Liver (tissue), 8 donors: ENCODE measurements at regions not wholly inside any gene's neighbourhood (a gene's known extent, or its start where the extent isn't known, plus 50 kb on each side); places are given as distances from the start of the nearest gene placed in this dataset.

ENCODE experiments used
- DNase-seq: peaks from one replicate; pipeline ENCODE4 v3.0.0-alpha.2; 2017; ENCODE audit warnings: low spot score
- H3K27ac ChIP-seq, 2 donors: one replicate each; pipeline ENCODE4 v1.7.0; 2013; ENCODE audit warnings: inconsistent platforms in 2 of 2, low read length in 2 of 2, control low read depth in 1 of 2, low read depth in 1 of 2, mild to moderate bottlenecking in 1 of 2
- H3K27me3 ChIP-seq, 4 donors: one replicate each; pipeline versions ENCODE4 v1.6.1 to v1.7.0; 2013; ENCODE audit warnings: low read length in 3 of 4, inconsistent platforms in 1 of 4, mild to moderate bottlenecking in 1 of 4, moderate library complexity in 1 of 4; ENCODE audit not compliant: control insufficient read depth in 4 of 4, insufficient read depth in 4 of 4
- H3K36me3 ChIP-seq, 4 donors: one replicate each; pipeline versions ENCODE4 v1.6.1 to v1.7.0; 2013; ENCODE audit warnings: low read length in 3 of 4, mild to moderate bottlenecking in 3 of 4, low read depth in 1 of 4, moderate library complexity in 1 of 4; ENCODE audit not compliant: control insufficient read depth in 4 of 4, insufficient read depth in 3 of 4
- H3K4me1 ChIP-seq, 4 donors: one replicate each; pipeline versions ENCODE4 v1.6.1 to v1.7.0; 2013; ENCODE audit warnings: low read length in 3 of 4, mild to moderate bottlenecking in 3 of 4, moderate library complexity in 1 of 4; ENCODE audit not compliant: control insufficient read depth in 4 of 4, insufficient read depth in 4 of 4
- H3K4me3 ChIP-seq, 3 donors: one replicate each; pipeline versions ENCODE4 v1.6.1 to v1.7.0; 2013; ENCODE audit warnings: low read length in 3 of 3, control low read depth in 1 of 3, low read depth in 1 of 3, mild to moderate bottlenecking in 1 of 3
- H3K9ac ChIP-seq, 2 donors: one replicate each; pipeline ENCODE4 v1.7.0; 2013; ENCODE audit warnings: low read length in 2 of 2, mild to moderate bottlenecking in 2 of 2, moderate library complexity in 2 of 2, control low read depth in 1 of 2, low read depth in 1 of 2
- H3K9me3 ChIP-seq, 4 donors: one replicate each; pipeline versions ENCODE4 v1.6.1 to v1.7.0; 2013; ENCODE audit warnings: low read length in 3 of 4; ENCODE audit not compliant: control insufficient read depth in 4 of 4
- CTCF ChIP-seq: fragments of 150-350 bp; IDR thresholded peaks from 2 replicates; pipeline ENCODE4 v1.5.1; 2017; ENCODE audit warnings: improper control_type of control experiment, low read depth, low read length; ENCODE audit not compliant: missing input control
- EGR1 ChIP-seq, 2 donors: IDR thresholded peaks; 2 replicates each; pipeline ENCODE4 v1.6.1; 2016 to 2018; ENCODE audit warnings: antibody characterized with exemption in 2 of 2, low read depth in 2 of 2
- FOXA1 ChIP-seq: IDR thresholded peaks from 2 replicates; pipeline ENCODE4 v1.6.1; 2016; ENCODE audit warnings: antibody characterized with exemption
- FOXA2 ChIP-seq: IDR thresholded peaks from 2 replicates; pipeline ENCODE4 v1.6.1; 2016; ENCODE audit warnings: antibody characterized with exemption
- GABPA ChIP-seq, 2 donors: IDR thresholded peaks in 1 of 2; conservative IDR thresholded peaks in 1 of 2; 2 replicates each; pipeline ENCODE4 v1.6.1; 2016; ENCODE audit warnings: antibody characterized with exemption in 2 of 2, mild to moderate bottlenecking in 1 of 2, moderate library complexity in 1 of 2
- HNF4A ChIP-seq, 2 donors: conservative IDR thresholded peaks; 2 replicates each; pipeline ENCODE4 v1.6.1; 2016; ENCODE audit warnings: antibody characterized with exemption in 2 of 2, mild to moderate bottlenecking in 2 of 2
- HNF4G ChIP-seq: IDR thresholded peaks from 2 replicates; pipeline ENCODE4 v1.6.1; 2016; ENCODE audit warnings: antibody characterized with exemption
- JUND ChIP-seq, 2 donors: IDR thresholded peaks; 2 replicates each; pipeline ENCODE4 v1.6.1; 2016; ENCODE audit warnings: antibody characterized with exemption in 2 of 2
- NR2F2 ChIP-seq: IDR thresholded peaks from 2 replicates; pipeline ENCODE4 v1.6.1; 2016; ENCODE audit warnings: antibody characterized with exemption
- RAD21 ChIP-seq, 2 donors: IDR thresholded peaks; 2 replicates each; pipeline ENCODE4 v1.6.1; 2016; ENCODE audit warnings: antibody characterized with exemption in 2 of 2, mild to moderate bottlenecking in 2 of 2
- RXRA ChIP-seq, 2 donors: IDR thresholded peaks; 2 replicates each; pipeline ENCODE4 v1.6.1; 2017 to 2018; ENCODE audit warnings: antibody characterized with exemption in 2 of 2, mild to moderate bottlenecking in 1 of 2
- SP1 ChIP-seq: IDR thresholded peaks from 2 replicates; pipeline ENCODE4 v1.6.1; 2018; ENCODE audit warnings: antibody characterized with exemption, mild to moderate bottlenecking
- TAF1 ChIP-seq: conservative IDR thresholded peaks from 2 replicates; pipeline ENCODE4 v1.6.1; 2016; ENCODE audit warnings: antibody characterized with exemption, mild to moderate bottlenecking
- YY1 ChIP-seq: IDR thresholded peaks from 2 replicates; pipeline ENCODE4 v1.6.1; 2016; ENCODE audit warnings: antibody characterized with exemption, mild to moderate bottlenecking
- WGBS: extraction: QIAGEN DNeasy Blood & Tissue Kit; methylation state at CpG from one replicate; pipeline ENCODE4 v1.1.7; 2013; 5-methylcytosine and 5-hydroxymethylcytosine counted together
- TF ChIP-seq, protein P1 (sequence below): IDR thresholded peaks from 2 replicates; pipeline ENCODE4 v1.6.1; 2016; ENCODE audit warnings: antibody characterized with exemption
- TF ChIP-seq, protein P2 (sequence below): IDR thresholded peaks from 2 replicates; pipeline ENCODE4 v1.6.1; 2016; ENCODE audit warnings: antibody characterized with exemption
- TF ChIP-seq, protein P3 (sequence below): IDR thresholded peaks from 2 replicates; pipeline ENCODE4 v1.6.1; 2016; ENCODE audit warnings: antibody characterized with exemption
- TF ChIP-seq, protein P4 (sequence below): IDR thresholded peaks from 2 replicates; pipeline ENCODE4 v1.6.1; 2016; ENCODE audit warnings: antibody characterized with exemption, mild to moderate bottlenecking
- donor health status: healthy.
- donor health status: healthy.
- donor health status: healthy.
- donor health status: healthy.
- donor health status: healthy.

DNA sequence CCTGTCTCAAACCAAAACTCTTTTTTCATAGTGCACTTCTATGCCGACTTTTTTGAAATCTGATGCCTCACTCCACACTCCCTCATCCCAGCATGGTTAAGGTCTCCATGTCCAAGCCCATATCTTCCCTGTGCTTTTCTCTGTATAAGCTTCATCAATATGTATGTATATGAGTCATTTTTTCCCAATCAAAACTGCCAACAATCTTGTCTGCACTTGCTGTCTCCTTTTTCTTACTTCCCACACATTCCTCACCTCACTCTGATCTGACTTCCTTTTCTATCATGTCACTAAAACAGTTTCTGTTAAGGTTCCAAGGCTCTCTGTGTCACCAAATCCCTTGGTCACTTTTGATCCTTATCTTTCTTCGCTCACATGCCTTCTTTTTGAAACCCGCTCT, 88.2 kb upstream of the GPR50 start:
- H3K4me1 ChIP-seq, result peaks cover 0 to 19% (median 13%) of the 10 kb centered on the region in 4 donors
- no peak overlapping the region for H3K9ac ChIP-seq
- no peaks in the 10 kb centered on the region for H3K9me3 ChIP-seq
- no peaks in the 10 kb centered on the region for H3K36me3 ChIP-seq
- H3K4me3 ChIP-seq, result no peak overlapping the region
- no peak for DNase-seq
- TF ChIP-seq, protein P1, sequence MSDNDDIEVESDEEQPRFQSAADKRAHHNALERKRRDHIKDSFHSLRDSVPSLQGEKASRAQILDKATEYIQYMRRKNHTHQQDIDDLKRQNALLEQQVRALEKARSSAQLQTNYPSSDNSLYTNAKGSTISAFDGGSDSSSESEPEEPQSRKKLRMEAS, result no peak
- no peak for TF ChIP-seq JUND (IDR thresholded peaks at IDR 0.05)
- no peak for TF ChIP-seq CTCF
- TF ChIP-seq, protein P2, sequence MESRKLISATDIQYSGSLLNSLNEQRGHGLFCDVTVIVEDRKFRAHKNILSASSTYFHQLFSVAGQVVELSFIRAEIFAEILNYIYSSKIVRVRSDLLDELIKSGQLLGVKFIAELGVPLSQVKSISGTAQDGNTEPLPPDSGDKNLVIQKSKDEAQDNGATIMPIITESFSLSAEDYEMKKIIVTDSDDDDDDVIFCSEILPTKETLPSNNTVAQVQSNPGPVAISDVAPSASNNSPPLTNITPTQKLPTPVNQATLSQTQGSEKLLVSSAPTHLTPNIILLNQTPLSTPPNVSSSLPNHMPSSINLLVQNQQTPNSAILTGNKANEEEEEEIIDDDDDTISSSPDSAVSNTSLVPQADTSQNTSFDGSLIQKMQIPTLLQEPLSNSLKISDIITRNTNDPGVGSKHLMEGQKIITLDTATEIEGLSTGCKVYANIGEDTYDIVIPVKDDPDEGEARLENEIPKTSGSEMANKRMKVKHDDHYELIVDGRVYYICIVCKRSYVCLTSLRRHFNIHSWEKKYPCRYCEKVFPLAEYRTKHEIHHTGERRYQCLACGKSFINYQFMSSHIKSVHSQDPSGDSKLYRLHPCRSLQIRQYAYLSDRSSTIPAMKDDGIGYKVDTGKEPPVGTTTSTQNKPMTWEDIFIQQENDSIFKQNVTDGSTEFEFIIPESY, result no peak
- no peak for TF ChIP-seq HNF4A (conservative IDR thresholded peaks at IDR 0.05)
- no peak for TF ChIP-seq FOXA2
- no peak for TF ChIP-seq RXRA (IDR thresholded peaks at IDR 0.05)
- no peak for TF ChIP-seq YY1
- no peak for TF ChIP-seq SP1
- TF ChIP-seq, protein P3, sequence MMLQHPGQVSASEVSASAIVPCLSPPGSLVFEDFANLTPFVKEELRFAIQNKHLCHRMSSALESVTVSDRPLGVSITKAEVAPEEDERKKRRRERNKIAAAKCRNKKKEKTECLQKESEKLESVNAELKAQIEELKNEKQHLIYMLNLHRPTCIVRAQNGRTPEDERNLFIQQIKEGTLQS, result no peak
- no peaks in the 10 kb centered on the region for H3K27me3 ChIP-seq
- no peak overlapping the region for H3K27ac ChIP-seq
- 84% methylated on average over 3 of the region's 3 CpGs for WGBS

- Histone ChIP-seq H3K36me3 (no peaks in the 10 kb centered on the region), H3K9ac (no peak overlapping the region), H3K4me3 (no peak overlapping the region), H3K27ac (no peak overlapping the region), H3K4me1 (no peaks in the 10 kb centered on the region), H3K9me3 (no peaks in the 10 kb centered on the region), H3K27me3 (peaks cover 0 to 2% (median 0%) of the 10 kb centered on the region in 4 donors)
- WGBS, result 40% methylated on average over 6 of the region's 6 CpGs
- TF ChIP-seq EGR1 (IDR thresholded peaks at IDR 0.05; ENCODE audit: low read depth in 2 of 2) (no peak), SP1 (no peak), CTCF (no peak), JUND (IDR thresholded peaks at IDR 0.05) (no peak), RXRA (IDR thresholded peaks at IDR 0.05) (no peak), HNF4G (no peak), RAD21 (IDR thresholded peaks at IDR 0.05) (no peak), HNF4A (conservative IDR thresholded peaks at IDR 0.05) (no peak), FOXA1 (no peak), TAF1 (no peak), FOXA2 (no peak), NR2F2 (no peak), GABPA (IDR thresholded peaks at IDR 0.05 in 1 of 2, conservative IDR thresholded peaks at IDR 0.05 in 1 of 2) (no peak), YY1 (no peak)
- TF ChIP-seq, protein P2, result no peak
- TF ChIP-seq, protein P1, result no peak
- TF ChIP-seq, protein P3, result no peak
- TF ChIP-seq, protein P4, sequence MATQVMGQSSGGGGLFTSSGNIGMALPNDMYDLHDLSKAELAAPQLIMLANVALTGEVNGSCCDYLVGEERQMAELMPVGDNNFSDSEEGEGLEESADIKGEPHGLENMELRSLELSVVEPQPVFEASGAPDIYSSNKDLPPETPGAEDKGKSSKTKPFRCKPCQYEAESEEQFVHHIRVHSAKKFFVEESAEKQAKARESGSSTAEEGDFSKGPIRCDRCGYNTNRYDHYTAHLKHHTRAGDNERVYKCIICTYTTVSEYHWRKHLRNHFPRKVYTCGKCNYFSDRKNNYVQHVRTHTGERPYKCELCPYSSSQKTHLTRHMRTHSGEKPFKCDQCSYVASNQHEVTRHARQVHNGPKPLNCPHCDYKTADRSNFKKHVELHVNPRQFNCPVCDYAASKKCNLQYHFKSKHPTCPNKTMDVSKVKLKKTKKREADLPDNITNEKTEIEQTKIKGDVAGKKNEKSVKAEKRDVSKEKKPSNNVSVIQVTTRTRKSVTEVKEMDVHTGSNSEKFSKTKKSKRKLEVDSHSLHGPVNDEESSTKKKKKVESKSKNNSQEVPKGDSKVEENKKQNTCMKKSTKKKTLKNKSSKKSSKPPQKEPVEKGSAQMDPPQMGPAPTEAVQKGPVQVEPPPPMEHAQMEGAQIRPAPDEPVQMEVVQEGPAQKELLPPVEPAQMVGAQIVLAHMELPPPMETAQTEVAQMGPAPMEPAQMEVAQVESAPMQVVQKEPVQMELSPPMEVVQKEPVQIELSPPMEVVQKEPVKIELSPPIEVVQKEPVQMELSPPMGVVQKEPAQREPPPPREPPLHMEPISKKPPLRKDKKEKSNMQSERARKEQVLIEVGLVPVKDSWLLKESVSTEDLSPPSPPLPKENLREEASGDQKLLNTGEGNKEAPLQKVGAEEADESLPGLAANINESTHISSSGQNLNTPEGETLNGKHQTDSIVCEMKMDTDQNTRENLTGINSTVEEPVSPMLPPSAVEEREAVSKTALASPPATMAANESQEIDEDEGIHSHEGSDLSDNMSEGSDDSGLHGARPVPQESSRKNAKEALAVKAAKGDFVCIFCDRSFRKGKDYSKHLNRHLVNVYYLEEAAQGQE, result no peak
- no peak for DNase-seq
These were observed 77.4 kb upstream of the GPR50 start for GRCh38 chrX:151099001-151099400.
